Fibroblast of lung (primary cell): ENCODE measurements at regions not wholly inside any gene's neighbourhood (a gene's known extent, or its start where the extent isn't known, plus 50 kb on each side); places are given as distances from the start of the nearest gene placed in this dataset.

Source experiments
- DNase-seq, 2 donors: peaks; one replicate each; pipeline versions ENCODE4 v3.0.0 to v3.0.0-alpha.2; 2010; ENCODE audit warnings: low read depth in 2 of 2
- H2AFZ ChIP-seq: 2 replicates; pipeline ENCODE4 v1.5.1; 2012; ENCODE audit warnings: low read length, control low read depth, inconsistent platforms
- H3K27ac ChIP-seq: 2 replicates; pipeline ENCODE4 v1.5.1; 2011; ENCODE audit warnings: low read length, control low read depth; ENCODE audit not compliant: insufficient read depth
- H3K27me3 ChIP-seq: 2 replicates; pipeline ENCODE4 v1.5.1; 2011; ENCODE audit warnings: mild to moderate bottlenecking, low read length; ENCODE audit not compliant: control insufficient read depth, insufficient read depth
- H3K36me3 ChIP-seq: 2 replicates; pipeline ENCODE4 v1.5.1; 2011; ENCODE audit warnings: low read length; ENCODE audit not compliant: control insufficient read depth, insufficient read depth
- H3K4me1 ChIP-seq: 2 replicates; pipeline ENCODE4 v1.5.1; 2011; ENCODE audit warnings: low read length; ENCODE audit not compliant: control insufficient read depth, insufficient read depth; ENCODE audit errors: extremely low read depth
- H3K4me2 ChIP-seq: 2 replicates; pipeline ENCODE4 v1.5.1; 2011; ENCODE audit warnings: low read length, control low read depth; ENCODE audit not compliant: insufficient read depth; ENCODE audit errors: extremely low read depth
- H3K4me3 ChIP-seq, 4 experiments: fragments of 200-600 bp in 1 of 4; sonication (generic) in 1 of 4; replicated peaks in 1 of 4; 2 replicates each; pipeline ENCODE4 v1.5.1; 2011 to 2016; ENCODE audit warnings: low read length in 4 of 4, low read depth in 3 of 4, mild to moderate bottlenecking in 3 of 4, control low read depth in 2 of 4, inconsistent platforms in 1 of 4, mixed read lengths in 1 of 4; ENCODE audit not compliant: insufficient read depth in 1 of 4; ENCODE audit errors: control extremely low read depth in 1 of 4
- H3K79me2 ChIP-seq: 2 replicates; pipeline ENCODE4 v1.5.1; 2012; ENCODE audit warnings: mild to moderate bottlenecking, low read length, inconsistent platforms; ENCODE audit not compliant: control insufficient read depth, insufficient read depth
- H3K9ac ChIP-seq: 2 replicates; pipeline ENCODE4 v1.5.1; 2011; ENCODE audit warnings: mild to moderate bottlenecking, low read length, control low read depth; ENCODE audit not compliant: insufficient read depth
- H3K9me3 ChIP-seq: 2 replicates; pipeline ENCODE4 v1.5.1; 2012; ENCODE audit warnings: low read depth, low read length; ENCODE audit not compliant: control insufficient read depth, insufficient read depth
- H4K20me1 ChIP-seq: 2 replicates; pipeline ENCODE4 v1.5.1; 2011; ENCODE audit warnings: low read length; ENCODE audit not compliant: control insufficient read depth, insufficient read depth; ENCODE audit errors: extremely low read depth
- EZH2 ChIP-seq: IDR thresholded peaks from 2 replicates; pipeline ENCODE4 v1.5.1; 2012; ENCODE audit warnings: low read length, control low read depth, mild to moderate bottlenecking; ENCODE audit errors: missing control alignments
- TF ChIP-seq, protein P1 (sequence below), 2 donors: IDR thresholded peaks in 1 of 2; conservative IDR thresholded peaks in 1 of 2; 1 replicate in 1 of 2; 2 replicates in 1 of 2; pipeline ENCODE4 v1.5.1; 2011 to 2012; ENCODE audit warnings: low read length in 2 of 2, control low read depth in 1 of 2, inconsistent platforms in 1 of 2, low read depth in 1 of 2, mild to moderate bottlenecking in 1 of 2

GRCh38 chr4:18405054-18405453, 383.5 kb upstream of the LCORL start:
- Histone ChIP-seq H3K36me3 (no peaks in the 10 kb centered on the region), H3K27ac (no peak overlapping the region), H3K79me2 (no peaks in the 10 kb centered on the region), H3K27me3 (no peaks in the 10 kb centered on the region), H3K4me3 (no peak overlapping the region), H3K9me3 (no peaks in the 10 kb centered on the region), H3K4me2 (no peak overlapping the region), H4K20me1 (no peaks in the 10 kb centered on the region), H2AFZ (no peak overlapping the region), H3K9ac (no peak overlapping the region), H3K4me1 (no peaks in the 10 kb centered on the region)
- no peak for TF ChIP-seq EZH2
- TF ChIP-seq, protein P1, sequence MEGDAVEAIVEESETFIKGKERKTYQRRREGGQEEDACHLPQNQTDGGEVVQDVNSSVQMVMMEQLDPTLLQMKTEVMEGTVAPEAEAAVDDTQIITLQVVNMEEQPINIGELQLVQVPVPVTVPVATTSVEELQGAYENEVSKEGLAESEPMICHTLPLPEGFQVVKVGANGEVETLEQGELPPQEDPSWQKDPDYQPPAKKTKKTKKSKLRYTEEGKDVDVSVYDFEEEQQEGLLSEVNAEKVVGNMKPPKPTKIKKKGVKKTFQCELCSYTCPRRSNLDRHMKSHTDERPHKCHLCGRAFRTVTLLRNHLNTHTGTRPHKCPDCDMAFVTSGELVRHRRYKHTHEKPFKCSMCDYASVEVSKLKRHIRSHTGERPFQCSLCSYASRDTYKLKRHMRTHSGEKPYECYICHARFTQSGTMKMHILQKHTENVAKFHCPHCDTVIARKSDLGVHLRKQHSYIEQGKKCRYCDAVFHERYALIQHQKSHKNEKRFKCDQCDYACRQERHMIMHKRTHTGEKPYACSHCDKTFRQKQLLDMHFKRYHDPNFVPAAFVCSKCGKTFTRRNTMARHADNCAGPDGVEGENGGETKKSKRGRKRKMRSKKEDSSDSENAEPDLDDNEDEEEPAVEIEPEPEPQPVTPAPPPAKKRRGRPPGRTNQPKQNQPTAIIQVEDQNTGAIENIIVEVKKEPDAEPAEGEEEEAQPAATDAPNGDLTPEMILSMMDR (conservative IDR thresholded peaks at IDR 0.05 in 1 of 2, IDR thresholded peaks at IDR 0.05 in 1 of 2; ENCODE audit: low read depth in 1 of 2, low read length in 2 of 2) = no peak
- DNase-seq = no peak

DNA sequence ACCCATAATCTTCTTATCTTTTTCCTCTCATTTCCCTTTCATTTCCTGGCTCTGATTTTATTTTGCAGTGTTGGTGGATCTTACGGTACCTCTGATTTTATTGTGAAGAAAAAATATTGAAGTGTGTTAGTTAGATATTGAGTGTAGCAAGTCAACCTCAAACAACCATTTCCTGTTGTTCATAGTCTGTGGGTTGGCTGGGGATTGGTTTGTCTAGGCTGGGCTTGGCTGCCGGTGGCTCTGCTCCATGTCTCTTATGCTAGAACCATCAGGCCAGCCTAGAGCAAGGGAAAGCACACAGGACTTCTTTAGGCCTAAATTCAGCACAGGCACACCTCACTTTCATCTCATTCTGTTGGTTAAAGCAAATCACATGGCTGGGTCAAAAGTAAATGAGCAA, 383.1 kb upstream of the LCORL start:
- Histone ChIP-seq H3K27ac (no peak overlapping the region), H3K36me3 (no peaks in the 10 kb centered on the region), H3K79me2 (no peaks in the 10 kb centered on the region), H4K20me1 (no peaks in the 10 kb centered on the region), H3K4me2 (no peak overlapping the region), H3K9me3 (no peaks in the 10 kb centered on the region), H3K4me1 (no peaks in the 10 kb centered on the region), H3K27me3 (no peaks in the 10 kb centered on the region), H3K9ac (no peak overlapping the region), H3K4me3 (no peak overlapping the region), H2AFZ (no peak overlapping the region)
- no peak for DNase-seq
- TF ChIP-seq EZH2 = no peak
- TF ChIP-seq, protein P1 (conservative IDR thresholded peaks at IDR 0.05 in 1 of 2, IDR thresholded peaks at IDR 0.05 in 1 of 2; ENCODE audit: low read depth in 1 of 2, low read length in 2 of 2) = no peak

GRCh38 chr4:18403327-18403726, 381.8 kb upstream of the LCORL start:
- H3K27me3 ChIP-seq = no peaks in the 10 kb centered on the region
- no peak for TF ChIP-seq EZH2
- TF ChIP-seq, protein P1 (conservative IDR thresholded peaks at IDR 0.05 in 1 of 2, IDR thresholded peaks at IDR 0.05 in 1 of 2; ENCODE audit: low read depth in 1 of 2, low read length in 2 of 2) = no peak
- no peak overlapping the region for H2AFZ ChIP-seq

More at GRCh38 chr4:18403327-18403726, 381.8 kb upstream of the LCORL start:
- no peak overlapping the region for H3K9ac ChIP-seq
- no peak overlapping the region for H3K27ac ChIP-seq
- no peak for DNase-seq
- no peak overlapping the region for H3K4me3 ChIP-seq
- H4K20me1 ChIP-seq = no peaks in the 10 kb centered on the region
- H3K9me3 ChIP-seq = no peaks in the 10 kb centered on the region
- H3K79me2 ChIP-seq = no peaks in the 10 kb centered on the region
- H3K4me2 ChIP-seq = no peak overlapping the region
- H3K4me1 ChIP-seq = no peaks in the 10 kb centered on the region
- no peaks in the 10 kb centered on the region for H3K36me3 ChIP-seq
